B cell (primary cell): ENCODE measurements at regions not wholly inside any gene's neighbourhood (a gene's known extent, or its start where the extent isn't known, plus 50 kb on each side); places are given as distances from the start of the nearest gene placed in this dataset.

Experiments used
- ATAC-seq: fragments of 200-7000 bp; cut with Tn5 transposase; one replicate; pipeline ENCODE4 v1.10.0; 2021; ENCODE audit warnings: low read depth, mild to moderate bottlenecking, moderate number of reproducible peaks, moderate library complexity
- CTCF ChIA-PET: fragments of 350-600 bp; sonication (Branson Sonifier 250); formaldehyde crosslinking; loops from one replicate; lab custom pipeline; 2021; ENCODE audit warnings: antibody characterized with exemption, inconsistent platforms; lab: Charles Lee
- POLR2A ChIA-PET: fragments of 350-600 bp; sonication (Branson Sonifier 250); formaldehyde crosslinking; loops from one replicate; lab custom pipeline; 2021; ENCODE audit warnings: antibody characterized with exemption; lab: Charles Lee
- DNase-seq: peaks from one replicate; pipeline ENCODE4 v3.0.0; 2013
- H2AFZ ChIP-seq: 2 replicates; pipeline ENCODE4 v1.6.1; 2012; ENCODE audit warnings: mild to moderate bottlenecking, low read depth, low read length; ENCODE audit not compliant: insufficient read depth, poor library complexity, severe bottlenecking
- H3K27ac ChIP-seq, 2 donors: 1 replicate in 1 of 2; 2 replicates in 1 of 2; pipeline ENCODE4 v1.5.1; 2012 to 2013; ENCODE audit warnings: low read length in 2 of 2, mild to moderate bottlenecking in 2 of 2, moderate library complexity in 1 of 2
- H3K27me3 ChIP-seq, 4 experiments: fragments of 200-600 bp in 1 of 4; sonication (generic) in 1 of 4; replicated peaks in 1 of 4; 1 replicate in 2 of 4; 2 replicates in 2 of 4; pipeline versions ENCODE4 v1.6.1 to v1.7.0; 2013 to 2016; ENCODE audit warnings: low read length in 3 of 4, mild to moderate bottlenecking in 2 of 4, mixed read lengths in 1 of 4, moderate library complexity in 1 of 4; ENCODE audit not compliant: insufficient read depth in 4 of 4, control insufficient read depth in 3 of 4; ENCODE audit errors: control extremely low read depth in 1 of 4
- H3K36me3 ChIP-seq, 2 experiments: replicated peaks in 1 of 2; 1 replicate in 1 of 2; 2 replicates in 1 of 2; pipeline versions ENCODE4 v1.6.1 to v1.7.1; 2013; ENCODE audit warnings: low read length in 1 of 2; ENCODE audit not compliant: insufficient read depth in 2 of 2, control insufficient read depth in 1 of 2; ENCODE audit errors: control extremely low read depth in 1 of 2, extremely low read depth in 1 of 2
- H3K4me1 ChIP-seq, 2 donors: fragments of 200-600 bp in 1 of 2; sonication (generic) in 1 of 2; 1 replicate in 1 of 2; 2 replicates in 1 of 2; pipeline versions ENCODE4 v1.5.1 to v1.6.1; 2013 to 2017; ENCODE audit warnings: low read length in 2 of 2; ENCODE audit not compliant: control insufficient read depth in 2 of 2, insufficient read depth in 2 of 2
- H3K4me2 ChIP-seq: replicated peaks from 2 replicates; pipeline ENCODE3; 2012; ENCODE audit warnings: mild to moderate bottlenecking, low read depth, low read length; ENCODE audit not compliant: poor library complexity, severe bottlenecking
- H3K4me3 ChIP-seq, 5 experiments: fragments of 200-600 bp in 1 of 5; sonication (generic) in 1 of 5; 1 replicate in 3 of 5; 2 replicates in 2 of 5; pipeline versions ENCODE4 v1.5.1 to v1.7.0; 2011 to 2016; ENCODE audit warnings: low read length in 4 of 5, mild to moderate bottlenecking in 4 of 5, low read depth in 2 of 5, control low read depth in 1 of 5, moderate library complexity in 1 of 5; ENCODE audit not compliant: insufficient read depth in 1 of 5; ENCODE audit errors: control extremely low read depth in 1 of 5, extremely low read depth in 1 of 5
- H3K79me2 ChIP-seq: fragments of 200-600 bp; sonication (generic); one replicate; pipeline ENCODE4 v1.6.0; 2016; ENCODE audit warnings: low read length; ENCODE audit not compliant: control insufficient read depth, insufficient read depth
- H3K9ac ChIP-seq: fragments of 200-600 bp; sonication (generic); 2 replicates; pipeline ENCODE4 v1.6.1; 2017; ENCODE audit warnings: mild to moderate bottlenecking, low read length, moderate library complexity
- H3K9me3 ChIP-seq, 3 donors: one replicate each; pipeline versions ENCODE4 v1.6.1 to v1.7.1; 2013; ENCODE audit warnings: low read length in 2 of 3; ENCODE audit not compliant: control insufficient read depth in 2 of 3, insufficient read depth in 1 of 3; ENCODE audit errors: control extremely low read depth in 1 of 3
- H4K20me1 ChIP-seq: 2 replicates; pipeline ENCODE4 v1.6.0; 2012; ENCODE audit warnings: mild to moderate bottlenecking, low read length; ENCODE audit not compliant: insufficient read depth, control insufficient read depth, poor library complexity, severe bottlenecking
- H3K27ac Mint-ChIP-seq: one replicate; pipeline ENCODE4 v1.8.0; 2021; ENCODE audit warnings: mixed read lengths
- H3K27me3 Mint-ChIP-seq: one replicate; pipeline ENCODE4 v1.8.0; 2021; ENCODE audit warnings: mixed read lengths
- H3K4me1 Mint-ChIP-seq: one replicate; pipeline ENCODE4 v1.8.0; 2021; ENCODE audit warnings: mixed read lengths
- H3K4me3 Mint-ChIP-seq: one replicate; pipeline ENCODE4 v1.8.0; 2021; ENCODE audit warnings: mixed read lengths
- H3K9me3 Mint-ChIP-seq: one replicate; pipeline ENCODE4 v1.8.0; 2022; ENCODE audit warnings: mixed read lengths; ENCODE audit not compliant: insufficient read depth
- CTCF ChIP-seq: fragments of 200-600 bp; IDR thresholded peaks from one replicate; pipeline ENCODE4 v1.8.0; 2022; ENCODE audit warnings: antibody characterized with exemption, mild to moderate bottlenecking
- EZH2 ChIP-seq: IDR thresholded peaks from 2 replicates; pipeline ENCODE4 v1.6.1; 2012; ENCODE audit warnings: borderline replicate concordance, low read depth, mild to moderate bottlenecking, moderate library complexity, low read length; ENCODE audit not compliant: insufficient read depth, poor library complexity, severe bottlenecking
- WGBS: methylation state at CpG from one replicate; pipeline ENCODE4 v1.1.5; 2013; ENCODE audit warnings: missing lambda C conversion rate; ENCODE audit not compliant: insufficient coverage; 5-methylcytosine and 5-hydroxymethylcytosine counted together
- intact Hi-C: fragments of 100-400 bp; cut with micrococcal nuclease; formaldehyde crosslinking; loops from one replicate; pipeline ENCODE4 v1.10.0; 2022

GRCh38 chr6:164216368-164216767, 801.9 kb downstream of the QKI start:
- no peak overlapping the region for H3K27ac ChIP-seq
- H3K4me1 ChIP-seq, result no peaks in the 10 kb centered on the region
- intact Hi-C loops, result no loop called here
- no peak for ATAC-seq
- no peaks in the 10 kb centered on the region for H3K79me2 ChIP-seq
- no peaks in the 10 kb centered on the region for H3K4me1 Mint-ChIP-seq
- H3K9ac ChIP-seq, result no peak overlapping the region
- 50% methylated on average over 1 of the region's 4 CpGs for WGBS
- H3K4me3 ChIP-seq, result no peak overlapping the region
- H3K4me3 Mint-ChIP-seq, result no peak overlapping the region
- no peaks in the 10 kb centered on the region for H3K9me3 Mint-ChIP-seq
- H4K20me1 ChIP-seq, result no peaks in the 10 kb centered on the region
- CTCF ChIA-PET, result no interaction called here
- no peak for DNase-seq
- H3K36me3 ChIP-seq, result no peaks in the 10 kb centered on the region
- no peak overlapping the region for H3K27ac Mint-ChIP-seq
- no peak overlapping the region for H2AFZ ChIP-seq
- peaks cover 0 to 3% (median 0%) of the 10 kb centered on the region in 3 donors for H3K9me3 ChIP-seq
- TF ChIP-seq EZH2, result no peak
- TF ChIP-seq CTCF, result no peak
- H3K27me3 Mint-ChIP-seq, result no peaks in the 10 kb centered on the region
- no peaks in the 10 kb centered on the region for H3K27me3 ChIP-seq
- no peak overlapping the region for H3K4me2 ChIP-seq
- POLR2A ChIA-PET, result no interaction called here

GRCh38 chr6:164214066-164214465, 799.5 kb downstream of the QKI start:
- no peak overlapping the region for H3K4me3 Mint-ChIP-seq
- Histone ChIP-seq H4K20me1 (no peaks in the 10 kb centered on the region), H3K4me3 (no peak overlapping the region), H3K4me2 (no peak overlapping the region), H3K79me2 (no peaks in the 10 kb centered on the region), H3K36me3 (no peaks in the 10 kb centered on the region), H3K27ac (no peak overlapping the region), H2AFZ (no peak overlapping the region), H3K4me1 (no peaks in the 10 kb centered on the region), H3K9ac (no peak overlapping the region), H3K27me3 (no peaks in the 10 kb centered on the region), H3K9me3 (peaks cover 0 to 3% (median 0%) of the 10 kb centered on the region in 3 donors)
- ChIA-PET POLR2A (no interaction called here), CTCF (no interaction called here)
- no peak overlapping the region for H3K27ac Mint-ChIP-seq
- no peaks in the 10 kb centered on the region for H3K4me1 Mint-ChIP-seq
- ATAC-seq (no peak), DNase-seq (no peak)
- 94% methylated on average over 7 of the region's 8 CpGs for WGBS
- intact Hi-C loops, result no loop called here
- H3K9me3 Mint-ChIP-seq, result no peaks in the 10 kb centered on the region
- no peak for TF ChIP-seq CTCF
- no peak for TF ChIP-seq EZH2
- H3K27me3 Mint-ChIP-seq, result no peaks in the 10 kb centered on the region
